ENCODE measurements at regions not wholly inside any gene's neighbourhood (a gene's known extent, or its start where the extent isn't known, plus 50 kb on each side); places are given as distances from the start of the nearest gene placed in this dataset.
"Not testable (repeated sequence)": the region's sequence is repeated elsewhere in the genome, so short reads cannot be mapped to it uniquely, and the experiment has no call there.

GRCh38 chr3:65126527-65127410, 439.0 kb upstream of the ADAMTS9 start:
- DNase-seq, result no peak
- H3K27me3 ChIP-seq, result no peaks in the 10 kb centered on the region
- intact Hi-C loops (cut with DNase I), result no loop called here
- peak; percentile 46 for ATAC-seq
- H3K27ac ChIP-seq, result no peak overlapping the region
- no peak for TF ChIP-seq CTCF (IDR thresholded peaks at IDR 0.05)
- no peaks in the 10 kb centered on the region for H3K36me3 ChIP-seq
- peaks cover 0 to 3% of the 10 kb centered on the region in 2 donors for H3K9me3 ChIP-seq
- H3K4me3 ChIP-seq, result no peak overlapping the region
- no peaks in the 10 kb centered on the region for H3K4me1 ChIP-seq

GRCh38 chr3:65120156-65120555, 432.4 kb upstream of the ADAMTS9 start:
- DNase-seq; intact Hi-C loops (cut with DNase I); H3K36me3 ChIP-seq; H3K27ac ChIP-seq; H3K4me1 ChIP-seq; H3K27me3 ChIP-seq; H3K4me3 ChIP-seq; ATAC-seq: not testable (repeated sequence)
- peaks cover 0 to 17% of the 10 kb centered on the region in 2 donors for H3K9me3 ChIP-seq

GRCh38 chr3:65118912-65119499, 431.2 kb upstream of the ADAMTS9 start:
- ATAC-seq, result no peak
- Histone ChIP-seq H3K27me3 (no peaks in the 10 kb centered on the region), H3K36me3 (no peaks in the 10 kb centered on the region), H3K4me1 (no peaks in the 10 kb centered on the region), H3K27ac (no peak overlapping the region), H3K4me3 (no peak overlapping the region), H3K9me3 (peaks cover 0 to 17% of the 10 kb centered on the region in 2 donors)
- no peak for TF ChIP-seq CTCF (IDR thresholded peaks at IDR 0.05)
- intact Hi-C loops (cut with DNase I), result no loop called here
- DNase-seq, result no peak

GRCh38 chr3:65114041-65114440, 426.2 kb upstream of the ADAMTS9 start:
- peaks cover 0 to under 1% of the 10 kb centered on the region in 2 donors for H3K9me3 ChIP-seq
- ATAC-seq (no peak), DNase-seq (no peak)
- intact Hi-C loops (cut with DNase I), result no loop called here
- H3K36me3 ChIP-seq, result no peaks in the 10 kb centered on the region
- H3K27me3 ChIP-seq, result no peaks in the 10 kb centered on the region
- TF ChIP-seq CTCF (IDR thresholded peaks at IDR 0.05), result no peak
- H3K4me1 ChIP-seq, result no peaks in the 10 kb centered on the region
- no peak overlapping the region for H3K27ac ChIP-seq
- no peak overlapping the region for H3K4me3 ChIP-seq

- TF ChIP-seq CTCF (IDR thresholded peaks at IDR 0.05), result no peak
- Histone ChIP-seq H3K4me1 (no peaks in the 10 kb centered on the region), H3K36me3 (no peaks in the 10 kb centered on the region), H3K9me3 (no peaks in the 10 kb centered on the region), H3K4me3 (no peak overlapping the region), H3K27ac (no peak overlapping the region), H3K27me3 (no peaks in the 10 kb centered on the region)
- ATAC-seq (no peak), DNase-seq (peak in 1 of 4 donors; percentile 27)
- intact Hi-C loops (cut with DNase I), result no loop called here
Observed at GRCh38 chr3:65112751-65113300, 425.0 kb upstream of the ADAMTS9 start.
